H1 (cell line): ENCODE measurements at regions not wholly inside any gene's neighbourhood (a gene's known extent, or its start where the extent isn't known, plus 50 kb on each side); places are given as distances from the start of the nearest gene placed in this dataset.

Experiments
- CTCF ChIA-PET: fragments of 300-600 bp; sonication (Branson Sonifier 250); formaldehyde crosslinking; loops from one replicate; lab custom pipeline; 2021; ENCODE audit not compliant: partially characterized antibody; lab: Charles Lee
- POLR2A ChIA-PET: fragments of 300-600 bp; sonication (Branson Sonifier 250); formaldehyde crosslinking; loops from one replicate; lab custom pipeline; 2021; ENCODE audit warnings: inconsistent platforms; ENCODE audit not compliant: partially characterized antibody; lab: Charles Lee
- DNase-seq, 2 experiments: peaks; one replicate each; pipeline versions ENCODE4 v3.0.0 to v3.0.0-alpha.2; 2010 to 2022; ENCODE audit warnings: low spot score in 2 of 2, low read depth in 1 of 2, mixed read lengths in 1 of 2
- FAIRE-seq: peaks from 2 replicates; lab custom pipeline; 2011; peaks lifted over from hg19 to GRCh38; lab: Jason Lieb, UNC
- H2AFZ ChIP-seq: 2 replicates; pipeline ENCODE4 v1.8.1; 2012; ENCODE audit warnings: low read length, inconsistent platforms
- H2AK5ac ChIP-seq: 2 replicates; pipeline ENCODE4 v1.6.1; 2013; ENCODE audit warnings: low read depth, low read length
- H2BK120ac ChIP-seq: replicated peaks from 2 replicates; pipeline ENCODE3; 2013; ENCODE audit warnings: low read depth, low read length, inconsistent platforms
- H2BK12ac ChIP-seq: 2 replicates; pipeline ENCODE4 v1.6.1; 2013; ENCODE audit warnings: low read depth, low read length
- H2BK15ac ChIP-seq: 2 replicates; pipeline ENCODE4 v1.6.1; 2013; ENCODE audit warnings: low read length
- H2BK20ac ChIP-seq: 2 replicates; pipeline ENCODE4 v1.6.1; 2013; ENCODE audit warnings: low read length
- H2BK5ac ChIP-seq: 2 replicates; pipeline ENCODE4 v1.6.1; 2013; ENCODE audit warnings: low read depth, low read length
- H3K14ac ChIP-seq: 2 replicates; pipeline ENCODE4 v1.6.1; 2013; ENCODE audit warnings: inconsistent platforms; ENCODE audit not compliant: insufficient read length
- H3K18ac ChIP-seq: 2 replicates; pipeline ENCODE4 v1.6.1; 2013; ENCODE audit warnings: low read length; ENCODE audit errors: extremely low read depth
- H3K23ac ChIP-seq: 2 replicates; pipeline ENCODE4 v1.6.1; 2013; ENCODE audit warnings: inconsistent platforms; ENCODE audit not compliant: insufficient read length
- H3K23me2 ChIP-seq: 2 replicates; pipeline ENCODE4 v1.6.1; 2013; ENCODE audit warnings: low read depth, low read length
- H3K27ac ChIP-seq: 2 replicates; pipeline ENCODE4 v1.6.1; 2011; ENCODE audit warnings: low read depth, low read length, inconsistent platforms
- H3K27me3 ChIP-seq, 4 experiments: replicated peaks in 1 of 4; 1 replicate in 1 of 4; 2 replicates in 3 of 4; pipeline versions ENCODE4 v1.6.1 to v1.8.1; 2011 to 2013; ENCODE audit warnings: low read length in 3 of 4, mild to moderate bottlenecking in 3 of 4, inconsistent platforms in 2 of 4, mixed read lengths in 2 of 4, moderate library complexity in 1 of 4; ENCODE audit not compliant: control insufficient read depth in 3 of 4, insufficient read depth in 3 of 4; ENCODE audit errors: extremely low read depth in 1 of 4
- H3K36me3 ChIP-seq, 4 experiments: 2 replicates each; pipeline versions ENCODE4 v1.6.1 to v1.8.1; 2011 to 2013; ENCODE audit warnings: mild to moderate bottlenecking in 4 of 4, low read length in 3 of 4, moderate library complexity in 2 of 4, control low read depth in 1 of 4, inconsistent platforms in 1 of 4; ENCODE audit not compliant: insufficient read depth in 4 of 4, control insufficient read depth in 2 of 4
- H3K4ac ChIP-seq: replicated peaks from 2 replicates; pipeline ENCODE3; 2013; ENCODE audit warnings: low read length, low read depth, mixed read lengths, inconsistent platforms; ENCODE audit not compliant: insufficient read length
- H3K4me1 ChIP-seq, 4 experiments: replicated peaks in 1 of 4; 1 replicate in 1 of 4; 2 replicates in 3 of 4; pipeline versions ENCODE4 v1.6.1 to v1.8.1; 2011 to 2013; ENCODE audit warnings: low read length in 3 of 4, inconsistent platforms in 2 of 4, mixed read lengths in 1 of 4; ENCODE audit not compliant: insufficient read depth in 4 of 4, control insufficient read depth in 3 of 4
- H3K4me2 ChIP-seq, 2 experiments: 2 replicates each; pipeline versions ENCODE4 v1.6.1 to v1.8.1; 2011 to 2013; ENCODE audit warnings: low read depth in 2 of 2, low read length in 2 of 2, control low read depth in 1 of 2, inconsistent platforms in 1 of 2, mild to moderate bottlenecking in 1 of 2; ENCODE audit not compliant: insufficient read depth in 1 of 2
- H3K4me3 ChIP-seq, 4 experiments: fragments of 200-600, 300-600 bp in 1 of 4; sonication (generic), shearing (Covaris generic), sonication (Bioruptor Twin) in 1 of 4; 2 replicates each; pipeline versions ENCODE4 v1.5.1 to v1.8.1; 2011 to 2016; ENCODE audit warnings: low read length in 4 of 4, low read depth in 3 of 4, control low read depth in 2 of 4, inconsistent platforms in 2 of 4, mild to moderate bottlenecking in 2 of 4, mixed read lengths in 1 of 4, moderate library complexity in 1 of 4; ENCODE audit not compliant: insufficient read depth in 2 of 4; ENCODE audit errors: extremely low read depth in 1 of 4
- H3K56ac ChIP-seq: replicated peaks from 2 replicates; pipeline ENCODE3; 2013; ENCODE audit warnings: low read depth, mild to moderate bottlenecking, mixed read lengths, low read length, inconsistent platforms; ENCODE audit not compliant: insufficient read length
- H3K79me1 ChIP-seq: 2 replicates; pipeline ENCODE4 v1.6.1; 2013; ENCODE audit warnings: low read depth, low read length, control low read depth
- H3K79me2 ChIP-seq, 2 experiments: 2 replicates each; pipeline versions ENCODE4 v1.6.1 to v1.8.1; 2012 to 2013; ENCODE audit warnings: low read length in 2 of 2, mild to moderate bottlenecking in 2 of 2, inconsistent platforms in 1 of 2; ENCODE audit not compliant: insufficient read depth in 2 of 2, control insufficient read depth in 1 of 2
- H3K9ac ChIP-seq, 4 experiments: replicated peaks in 1 of 4; 1 replicate in 1 of 4; 2 replicates in 3 of 4; pipeline versions ENCODE4 v1.6.1 to v1.8.1; 2011 to 2013; ENCODE audit warnings: low read depth in 3 of 4, low read length in 3 of 4, control low read depth in 2 of 4, mild to moderate bottlenecking in 2 of 4, moderate library complexity in 2 of 4, inconsistent platforms in 1 of 4; ENCODE audit errors: extremely low read depth in 1 of 4
- H3K9me3 ChIP-seq, 2 experiments: 2 replicates each; pipeline versions ENCODE4 v1.6.1 to v1.8.1; 2012 to 2013; ENCODE audit warnings: mild to moderate bottlenecking in 2 of 2, moderate library complexity in 2 of 2, control low read depth in 1 of 2, inconsistent platforms in 1 of 2, low read depth in 1 of 2, low read length in 1 of 2, mixed read lengths in 1 of 2; ENCODE audit not compliant: insufficient read depth in 2 of 2
- H4K20me1 ChIP-seq, 2 experiments: replicated peaks in 1 of 2; 2 replicates each; pipeline versions ENCODE3 to v1.8.1; 2011 to 2013; ENCODE audit warnings: inconsistent platforms in 2 of 2, low read length in 2 of 2, mild to moderate bottlenecking in 1 of 2; ENCODE audit not compliant: insufficient read depth in 2 of 2, control insufficient read depth in 1 of 2
- H4K5ac ChIP-seq: 2 replicates; pipeline ENCODE4 v1.6.1; 2013; ENCODE audit warnings: low read length, low read depth, mixed read lengths, inconsistent platforms; ENCODE audit not compliant: insufficient read length
- H4K8ac ChIP-seq: 2 replicates; pipeline ENCODE4 v1.8.0; 2013; ENCODE audit warnings: mild to moderate bottlenecking, moderate library complexity, low read length, inconsistent platforms; ENCODE audit not compliant: insufficient read depth; ENCODE audit errors: extremely low read depth
- H4K91ac ChIP-seq: replicated peaks from 2 replicates; pipeline ENCODE3; 2013; ENCODE audit warnings: low read length, mixed read lengths, inconsistent platforms; ENCODE audit not compliant: insufficient read length
- EGR1 ChIP-seq: IDR thresholded peaks from 2 replicates; pipeline ENCODE4 v1.6.1; 2011; ENCODE audit warnings: low read depth, low read length, borderline replicate concordance
- JUN ChIP-seq: IDR thresholded peaks from 2 replicates; pipeline ENCODE4 v1.6.1; 2011; ENCODE audit warnings: low read depth, mild to moderate bottlenecking, improper control_type of control experiment, low read length
- KDM5A ChIP-seq: fragments of 200-600 bp; IDR thresholded peaks from 2 replicates; pipeline ENCODE4 v1.7.1; 2012; ENCODE audit warnings: mild to moderate bottlenecking, low read length, inconsistent platforms, mixed read lengths
- RAD21 ChIP-seq, 2 experiments: IDR thresholded peaks in 1 of 2; conservative IDR thresholded peaks in 1 of 2; 2 replicates each; pipeline ENCODE4 v1.6.1; 2011; ENCODE audit warnings: low read depth in 2 of 2, low read length in 2 of 2, improper control_type of control experiment in 1 of 2, inconsistent platforms in 1 of 2, mild to moderate bottlenecking in 1 of 2, moderate library complexity in 1 of 2
- SAP30 ChIP-seq: fragments of 300-600 bp; sonication (generic); IDR thresholded peaks from 2 replicates; pipeline ENCODE4 v1.7.1; 2012; ENCODE audit warnings: low read length, moderate library complexity, mild to moderate bottlenecking, inconsistent platforms; ENCODE audit not compliant: insufficient read depth, insufficient replicate concordance
- SP2 ChIP-seq: IDR thresholded peaks from 2 replicates; pipeline ENCODE4 v1.6.1; 2012; ENCODE audit warnings: mild to moderate bottlenecking, low read length, inconsistent platforms
- TAF1 ChIP-seq: IDR thresholded peaks from 2 replicates; pipeline ENCODE4 v1.6.1; 2011; ENCODE audit warnings: mild to moderate bottlenecking, low read depth, low read length
- TAF7 ChIP-seq: optimal IDR thresholded peaks from 2 replicates; pipeline ENCODE3; 2011; ENCODE audit warnings: low read depth, mild to moderate bottlenecking, inconsistent platforms, low read length, moderate library complexity, borderline replicate concordance
- ZNF274 ChIP-seq: IDR thresholded peaks from 2 replicates; pipeline ENCODE4 v1.7.0; 2012; ENCODE audit warnings: low read length, borderline replicate concordance; ENCODE audit errors: extremely low read depth
- whole genome bisulfite sequencing, 2 experiments: shearing (Covaris generic) in 1 of 2; methylation state at CpG; one replicate each; pipeline versions ENCODE4 v1.1.6 to v1.1.7; 2013 to 2015; ENCODE audit warnings: low lambda C conversion rate in 2 of 2, mixed read lengths in 2 of 2, inconsistent platforms in 1 of 2, low coverage in 1 of 2, missing lambda C conversion rate in 1 of 2; ENCODE audit not compliant: insufficient replicate concordance in 2 of 2, insufficient coverage in 1 of 2, insufficient read length in 1 of 2; ENCODE audit errors: extremely low coverage in 1 of 2, missing lambda C conversion rate in 1 of 2; 5-methylcytosine and 5-hydroxymethylcytosine counted together
- TF ChIP-seq, protein P1 (sequence below): IDR thresholded peaks from 2 replicates; pipeline ENCODE4 v1.6.1; 2012; ENCODE audit warnings: inconsistent platforms
- TF ChIP-seq, protein P2 (sequence below): IDR thresholded peaks from 2 replicates; pipeline ENCODE4 v1.6.1; 2011; ENCODE audit warnings: low read depth, mild to moderate bottlenecking, low read length; ENCODE audit not compliant: insufficient read depth

DNA sequence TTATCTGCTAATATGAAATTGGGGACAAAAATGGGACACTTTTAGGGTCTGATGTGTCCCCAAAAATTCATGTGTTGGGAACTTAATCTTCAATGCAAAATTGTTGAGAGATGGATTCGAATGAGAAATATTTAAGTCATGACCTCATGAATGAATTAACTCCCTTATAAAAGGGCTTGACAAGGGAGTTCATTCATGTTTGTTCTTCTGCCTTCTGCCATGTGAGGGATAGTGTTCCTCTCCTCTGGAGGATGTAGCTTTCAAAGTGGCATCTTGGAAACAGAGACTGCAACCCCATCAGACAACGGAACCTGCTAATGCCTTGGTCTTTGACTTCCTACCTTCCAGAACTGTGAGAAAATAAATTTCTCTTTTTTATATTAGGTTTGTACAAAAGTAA, 89.2 kb upstream of the LINC00305 start:
- Histone ChIP-seq H2BK12ac (no peak overlapping the region), H3K27me3 (no peaks in the 10 kb centered on the region), H4K5ac (no peak overlapping the region), H2BK20ac (no peak overlapping the region), H3K4ac (no peak overlapping the region), H2AK5ac (no peak overlapping the region), H3K18ac (no peak overlapping the region), H4K8ac (no peak overlapping the region), H2BK120ac (no peak overlapping the region), H2BK15ac (no peak overlapping the region), H4K20me1 (no peaks in the 10 kb centered on the region), H3K9me3 (no peaks in the 10 kb centered on the region; a peak in 1 of 4 replicates), H3K4me3 (no peak overlapping the region), H3K9ac (no peak overlapping the region), H3K56ac (no peak overlapping the region), H3K79me1 (no peaks in the 10 kb centered on the region), H3K27ac (no peak overlapping the region), H3K4me2 (no peak overlapping the region), H3K36me3 (no peaks in the 10 kb centered on the region), H3K23ac (no peak overlapping the region), H3K4me1 (peaks cover 0 to 3% (median 0%) of the 10 kb centered on the region in 4 experiments; a peak in 1 of 7 replicates), H2AFZ (no peak overlapping the region), H3K23me2 (no peaks in the 10 kb centered on the region), H2BK5ac (no peak overlapping the region), H3K14ac (no peak overlapping the region), H3K79me2 (no peaks in the 10 kb centered on the region), H4K91ac (no peak overlapping the region)
- no peak for DNase-seq
- 88% methylated on average over 2 of the region's 2 CpGs; no CpG with 5 or more reads in 1 of the 2 experiments for WGBS, 2 experiments
- TF ChIP-seq EGR1 = no peak
- TF ChIP-seq ZNF274 = no peak
- TF ChIP-seq, protein P1, sequence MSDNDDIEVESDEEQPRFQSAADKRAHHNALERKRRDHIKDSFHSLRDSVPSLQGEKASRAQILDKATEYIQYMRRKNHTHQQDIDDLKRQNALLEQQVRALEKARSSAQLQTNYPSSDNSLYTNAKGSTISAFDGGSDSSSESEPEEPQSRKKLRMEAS = no peak
- TF ChIP-seq, protein P2, sequence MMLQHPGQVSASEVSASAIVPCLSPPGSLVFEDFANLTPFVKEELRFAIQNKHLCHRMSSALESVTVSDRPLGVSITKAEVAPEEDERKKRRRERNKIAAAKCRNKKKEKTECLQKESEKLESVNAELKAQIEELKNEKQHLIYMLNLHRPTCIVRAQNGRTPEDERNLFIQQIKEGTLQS = no peak
- TF ChIP-seq SP2 = no peak
- no peak for TF ChIP-seq JUN
- no peak for TF ChIP-seq KDM5A
- TF ChIP-seq TAF7 = no peak
- TF ChIP-seq RAD21 (IDR thresholded peaks at IDR 0.05 in 1 of 2, conservative IDR thresholded peaks at IDR 0.05 in 1 of 2; ENCODE audit: low read depth in 2 of 2, low read length in 2 of 2) = no peak
- no peak for TF ChIP-seq SAP30
- TF ChIP-seq TAF1 = no peak
- FAIRE-seq = no peak
- POLR2A ChIA-PET = no interaction called here
- CTCF ChIA-PET = interaction anchor here (0.6 kb wide), 1 partner anchor 258 kb away, joined by 3 read pairs; no protein-coding TSS in a partner anchor
